ENCODE measurements at regions not wholly inside any gene's neighbourhood (a gene's known extent, or its start where the extent isn't known, plus 50 kb on each side); places are given as distances from the start of the nearest gene placed in this dataset.
A peak's percentile ranks its signal among the peaks of the same experiment; 100 is the strongest.

GRCh38 chr12:4031703-4032291 lies 158.6 kb upstream of the PARP11 start:
- TF ChIP-seq CTCF (IDR thresholded peaks at IDR 0.05; ENCODE audit: insufficient read depth, low read length): no peak
- DNase-seq (ENCODE audit: low read depth): no peak
- peak overlapping the region; percentile 35 for H3K4me3 ChIP-seq (ENCODE audit: low read depth, low read length)

- TF ChIP-seq CTCF (IDR thresholded peaks at IDR 0.05; ENCODE audit: insufficient read depth, low read length): no peak
- peak; percentile 98 for DNase-seq (ENCODE audit: low read depth)
- peak overlapping the region; percentile 57 for H3K4me3 ChIP-seq (ENCODE audit: low read depth, low read length)
Observed at GRCh38 chr12:4030929-4031702, 157.9 kb upstream of the PARP11 start.

DNA sequence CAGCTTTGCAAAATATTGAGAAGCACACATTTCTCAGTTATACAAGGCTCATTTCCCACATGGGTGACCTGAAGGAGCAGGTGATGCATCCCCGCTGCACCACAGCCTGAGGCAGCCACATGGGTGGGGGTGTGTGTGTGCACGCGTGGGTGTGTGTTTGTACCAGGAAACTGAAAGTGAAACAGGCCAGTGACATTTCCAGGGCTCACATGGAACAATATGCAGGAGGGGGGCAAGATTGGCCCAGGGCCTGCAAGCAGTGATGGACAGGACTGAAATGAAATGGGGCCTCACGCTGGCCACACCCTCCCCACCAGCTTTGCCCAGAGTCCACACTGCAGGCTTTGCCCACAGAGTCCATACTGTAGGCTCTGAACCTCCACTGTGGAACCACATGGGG lies 154.2 kb upstream of the PARP11 start:
- no peak for DNase-seq (ENCODE audit: low read depth)
- no peak for TF ChIP-seq CTCF (IDR thresholded peaks at IDR 0.05; ENCODE audit: insufficient read depth, low read length)
- H3K4me3 ChIP-seq (ENCODE audit: low read depth, low read length): no peak overlapping the region

DNA sequence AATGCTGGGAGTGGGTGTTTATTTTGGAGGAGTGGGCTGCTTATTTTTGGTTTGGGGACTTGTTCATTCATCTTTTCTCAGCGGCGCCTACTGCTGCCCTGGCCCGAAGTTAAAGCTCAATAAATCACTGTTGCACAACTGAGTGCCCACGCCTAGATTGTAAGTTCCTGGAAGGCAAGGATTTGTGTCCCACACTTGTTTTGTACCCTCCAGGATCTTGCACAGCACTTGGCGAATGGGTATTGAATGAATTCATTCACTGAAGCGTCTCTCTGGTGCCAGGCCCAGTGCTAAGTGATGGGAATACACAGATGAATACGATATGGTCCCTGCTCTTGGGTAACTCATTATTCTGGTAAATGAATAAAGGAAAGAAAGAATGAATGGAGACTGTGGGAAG lies 153.3 kb upstream of the PARP11 start:
- no peak for TF ChIP-seq CTCF (IDR thresholded peaks at IDR 0.05; ENCODE audit: insufficient read depth, low read length)
- DNase-seq (ENCODE audit: low read depth): no peak
- H3K4me3 ChIP-seq (ENCODE audit: low read depth, low read length): no peak overlapping the region

- no peak overlapping the region for H3K4me3 ChIP-seq (ENCODE audit: low read depth, low read length)
- no peak for TF ChIP-seq CTCF (IDR thresholded peaks at IDR 0.05; ENCODE audit: insufficient read depth, low read length)
Observed at GRCh38 chr12:4026020-4026358, 152.8 kb upstream of the PARP11 start.

GRCh38 chr12:4025181-4026019 lies 152.2 kb upstream of the PARP11 start:
- no peak for TF ChIP-seq CTCF (IDR thresholded peaks at IDR 0.05; ENCODE audit: insufficient read depth, low read length)

More at GRCh38 chr12:4026020-4026358, 152.8 kb upstream of the PARP11 start:
- no peak for DNase-seq (ENCODE audit: low read depth)

More at GRCh38 chr12:4025181-4026019, 152.2 kb upstream of the PARP11 start:
- H3K4me3 ChIP-seq (ENCODE audit: low read depth, low read length): no peak overlapping the region
- no peak for DNase-seq (ENCODE audit: low read depth)

Measured in fibroblast of the aortic adventitia (primary cell).